Cerebellar cortex (tissue), 1 donor: ENCODE measurements at regions not wholly inside any gene's neighbourhood (a gene's known extent, or its start where the extent isn't known, plus 50 kb on each side); places are given as distances from the start of the nearest gene placed in this dataset.
A peak's percentile ranks its signal among the peaks of the same experiment; 100 is the strongest.
"Not testable (repeated sequence)": the region's sequence is repeated elsewhere in the genome, so short reads cannot be mapped to it uniquely, and the experiment has no call there.

ENCODE experiments used
- DNase-seq: peaks from one replicate; pipeline ENCODE4 v3.0.0-alpha.2; 2015; ENCODE audit warnings: low spot score

- no peak for DNase-seq
Measured at GRCh38 chr5:67878933-67879332, 336.6 kb upstream of the PIK3R1 start.

DNA sequence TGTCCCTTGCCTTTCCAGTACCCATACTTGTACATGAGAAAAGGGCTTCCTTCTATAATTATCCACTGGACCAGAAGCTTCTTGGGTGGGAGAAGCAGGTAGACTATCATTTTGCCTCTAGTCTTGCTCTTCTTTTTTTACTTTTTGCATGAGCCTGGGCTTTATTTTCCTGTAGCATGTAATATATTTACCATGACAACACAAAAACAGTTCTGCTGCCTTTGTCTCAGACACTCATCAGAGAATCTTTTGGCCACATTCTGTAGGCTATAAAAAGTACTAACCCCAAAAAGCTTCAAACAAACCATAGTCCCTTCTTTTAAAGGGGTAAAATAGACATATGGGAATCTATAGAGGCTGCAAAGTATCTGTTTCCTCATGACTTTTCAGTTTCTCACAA lies 339.2 kb upstream of the PIK3R1 start:
- DNase-seq: no peak

- DNase-seq: no peak
Measured at GRCh38 chr5:67875601-67876000, 340.0 kb upstream of the PIK3R1 start.

GRCh38 chr5:67873935-67874334 lies 341.6 kb upstream of the PIK3R1 start:
- no peak for DNase-seq

DNA sequence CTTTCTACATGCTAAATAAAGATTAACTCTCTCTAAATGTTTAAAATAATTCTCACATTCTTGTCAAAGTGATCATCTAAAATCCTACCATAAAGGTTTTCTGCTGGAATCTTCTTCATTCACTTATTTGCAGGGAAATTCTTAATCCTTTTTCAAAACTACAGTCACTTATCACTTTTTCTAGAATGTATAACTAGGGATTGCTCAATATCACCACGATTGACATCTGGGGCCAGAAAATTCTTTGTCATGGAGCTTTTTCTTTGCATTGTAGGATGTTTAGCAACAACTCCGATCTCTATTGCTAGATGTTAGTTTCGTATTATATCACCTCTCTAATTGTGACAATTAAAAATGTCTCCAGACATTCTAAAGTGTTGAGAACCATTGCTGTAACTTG lies 344.9 kb upstream of the PIK3R1 start:
- no peak for DNase-seq

GRCh38 chr5:67864335-67864734 lies 351.2 kb upstream of the PIK3R1 start:
- DNase-seq: not testable (repeated sequence)

DNA sequence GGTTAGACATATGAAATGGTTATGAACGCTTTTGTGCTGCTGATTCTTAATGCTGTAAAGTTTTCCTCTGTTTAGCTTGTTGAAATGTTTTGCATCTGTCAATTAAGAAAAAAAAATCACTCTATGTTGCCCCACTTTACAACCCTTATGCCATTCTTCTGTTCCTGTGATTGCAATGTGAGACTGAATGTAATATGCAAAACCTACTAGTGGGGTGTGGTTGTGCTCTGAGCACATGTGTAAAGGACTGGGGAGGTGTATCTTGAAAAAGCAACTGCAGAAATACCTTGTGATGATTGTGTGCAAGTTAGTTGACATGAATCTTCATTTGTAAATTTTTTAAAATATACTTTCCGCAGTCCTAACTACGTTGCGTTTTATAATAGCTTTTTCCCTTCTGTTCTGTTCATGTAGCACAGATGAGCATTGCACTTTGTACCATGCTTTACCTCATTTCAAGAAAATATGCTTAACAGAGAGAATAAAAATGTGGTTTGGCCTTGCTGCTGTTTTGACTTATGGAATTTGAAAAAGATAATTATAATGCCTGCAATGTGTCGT lies 357.0 kb upstream of the PIK3R1 start:
- DNase-seq: no peak

DNA sequence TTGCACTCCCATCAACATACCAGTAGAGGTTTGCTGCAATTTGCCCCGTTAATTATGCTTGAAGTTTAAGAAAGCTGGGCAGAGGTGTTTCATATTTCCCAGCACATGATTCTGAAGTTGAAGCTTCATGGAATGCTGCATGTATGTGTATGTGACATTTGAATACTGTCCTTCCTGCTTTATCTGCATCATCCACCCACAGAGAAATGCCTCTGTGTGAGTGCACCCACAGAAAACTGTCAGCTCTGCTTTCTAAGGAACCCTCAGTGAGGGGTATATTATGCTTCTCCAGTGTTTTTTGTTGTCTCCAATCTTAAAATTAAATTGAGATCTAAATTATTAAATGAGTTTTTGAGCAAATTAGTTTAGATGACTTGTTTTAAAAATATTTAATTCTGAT lies 358.1 kb upstream of the PIK3R1 start:
- DNase-seq: no peak

GRCh38 chr5:67855523-67855922 lies 360.0 kb upstream of the PIK3R1 start:
- DNase-seq: no peak

DNA sequence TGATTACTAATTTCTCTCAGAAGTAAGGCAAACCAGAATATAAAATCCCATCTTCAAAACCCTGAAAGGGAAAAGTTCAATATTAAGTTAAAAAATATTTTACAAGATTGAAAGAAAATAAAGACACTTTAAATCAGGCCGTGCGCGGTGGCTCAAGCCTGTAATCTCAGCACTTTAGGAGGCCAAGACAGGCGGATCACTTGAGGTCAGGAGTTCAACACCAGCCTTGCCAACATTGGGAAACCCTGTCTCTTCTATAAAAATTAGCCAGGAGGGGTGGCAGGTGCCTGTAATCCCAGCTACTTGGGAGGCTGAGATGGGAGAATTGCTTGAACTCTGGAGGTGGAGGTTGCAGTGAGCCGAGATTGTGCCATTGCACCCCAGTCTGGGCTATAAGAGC lies 364.6 kb upstream of the PIK3R1 start:
- not testable (repeated sequence) for DNase-seq

DNA sequence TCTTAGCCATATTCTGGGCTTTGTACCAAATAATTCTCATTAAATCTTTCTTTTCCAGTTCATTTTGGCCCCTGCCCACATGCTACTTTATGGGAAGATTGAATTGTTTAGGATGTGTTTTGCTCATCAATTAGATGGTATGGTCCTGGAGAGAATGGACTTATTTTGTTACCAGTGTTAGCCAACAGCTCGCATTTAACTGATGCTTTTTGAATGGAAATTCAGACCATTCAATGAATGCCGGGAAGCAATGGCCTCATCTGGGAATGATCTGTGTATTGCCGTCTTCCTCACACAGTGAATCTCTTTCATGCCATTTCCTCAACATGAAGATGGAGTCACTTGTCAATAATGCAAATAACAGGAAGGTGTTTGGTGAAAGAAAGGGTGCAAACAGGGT lies 370.6 kb upstream of the PIK3R1 start:
- DNase-seq: no peak

DNA sequence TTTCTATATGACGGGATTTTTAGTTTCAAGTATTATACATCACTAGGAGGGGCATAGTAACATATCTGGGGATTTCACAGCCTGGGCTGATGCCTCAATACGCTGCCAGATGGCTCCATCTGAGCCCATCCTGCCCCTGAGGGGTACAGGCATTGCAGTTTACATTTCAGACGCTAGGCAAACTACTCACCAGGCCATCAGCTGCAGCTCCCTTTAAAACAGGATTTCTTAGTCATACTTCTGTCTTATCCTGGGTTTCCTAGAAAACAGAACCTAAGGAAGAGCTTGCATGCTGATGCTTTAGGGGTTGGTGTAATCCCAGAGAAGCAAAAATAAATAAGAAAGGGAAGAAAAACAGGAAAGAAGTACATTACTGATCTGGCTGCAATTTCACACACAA lies 372.8 kb upstream of the PIK3R1 start:
- no peak for DNase-seq

GRCh38 chr5:67837225-67837624 lies 378.3 kb upstream of the PIK3R1 start:
- DNase-seq: not testable (repeated sequence)

GRCh38 chr5:67836496-67836895 lies 379.1 kb upstream of the PIK3R1 start:
- DNase-seq: not testable (repeated sequence)

DNA sequence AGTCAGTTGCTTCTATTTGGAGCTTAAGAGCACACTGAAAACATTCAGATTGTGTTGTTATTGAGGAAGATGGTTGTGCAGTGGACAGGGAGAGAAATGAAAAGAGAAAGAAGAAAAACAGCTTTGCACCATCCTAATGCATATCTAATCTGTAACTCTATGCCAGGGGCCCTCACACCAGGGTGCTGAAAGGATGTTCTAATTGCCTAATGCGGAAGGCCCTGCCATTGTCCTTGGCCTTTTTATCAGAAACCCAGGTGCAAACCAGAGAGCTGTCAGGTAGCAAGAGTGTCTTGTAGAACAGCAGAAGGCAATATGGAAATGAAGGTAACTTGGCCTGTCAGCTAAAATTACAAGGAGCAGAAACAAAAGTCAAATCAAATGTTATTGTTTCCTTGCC lies 384.5 kb upstream of the PIK3R1 start:
- DNase-seq: peak; percentile 8

GRCh38 chr5:67827541-67827940 lies 388.0 kb upstream of the PIK3R1 start:
- DNase-seq: no peak

DNA sequence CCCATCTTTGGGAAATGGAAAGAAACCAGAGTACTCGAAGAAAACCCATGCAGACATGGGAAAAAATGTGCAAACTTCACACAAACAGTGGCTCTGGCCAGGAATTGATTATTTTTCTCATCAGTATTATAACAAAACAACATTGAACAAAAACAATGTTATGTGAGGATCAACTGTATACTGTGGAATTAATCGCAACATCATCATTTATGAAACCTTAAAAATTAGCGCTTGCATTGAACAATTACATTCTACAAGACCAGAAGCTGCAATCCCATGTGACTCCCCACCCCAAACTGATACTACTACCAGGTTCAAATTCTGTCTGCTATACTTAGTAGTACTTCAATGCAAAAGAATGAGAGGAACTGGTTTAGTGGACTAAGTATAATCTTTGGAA lies 390.7 kb upstream of the PIK3R1 start:
- no peak for DNase-seq

- no peak for DNase-seq
Measured at GRCh38 chr5:67817652-67818051, 397.9 kb upstream of the PIK3R1 start.

GRCh38 chr5:67816456-67816855 lies 399.1 kb upstream of the PIK3R1 start:
- no peak for DNase-seq

DNA sequence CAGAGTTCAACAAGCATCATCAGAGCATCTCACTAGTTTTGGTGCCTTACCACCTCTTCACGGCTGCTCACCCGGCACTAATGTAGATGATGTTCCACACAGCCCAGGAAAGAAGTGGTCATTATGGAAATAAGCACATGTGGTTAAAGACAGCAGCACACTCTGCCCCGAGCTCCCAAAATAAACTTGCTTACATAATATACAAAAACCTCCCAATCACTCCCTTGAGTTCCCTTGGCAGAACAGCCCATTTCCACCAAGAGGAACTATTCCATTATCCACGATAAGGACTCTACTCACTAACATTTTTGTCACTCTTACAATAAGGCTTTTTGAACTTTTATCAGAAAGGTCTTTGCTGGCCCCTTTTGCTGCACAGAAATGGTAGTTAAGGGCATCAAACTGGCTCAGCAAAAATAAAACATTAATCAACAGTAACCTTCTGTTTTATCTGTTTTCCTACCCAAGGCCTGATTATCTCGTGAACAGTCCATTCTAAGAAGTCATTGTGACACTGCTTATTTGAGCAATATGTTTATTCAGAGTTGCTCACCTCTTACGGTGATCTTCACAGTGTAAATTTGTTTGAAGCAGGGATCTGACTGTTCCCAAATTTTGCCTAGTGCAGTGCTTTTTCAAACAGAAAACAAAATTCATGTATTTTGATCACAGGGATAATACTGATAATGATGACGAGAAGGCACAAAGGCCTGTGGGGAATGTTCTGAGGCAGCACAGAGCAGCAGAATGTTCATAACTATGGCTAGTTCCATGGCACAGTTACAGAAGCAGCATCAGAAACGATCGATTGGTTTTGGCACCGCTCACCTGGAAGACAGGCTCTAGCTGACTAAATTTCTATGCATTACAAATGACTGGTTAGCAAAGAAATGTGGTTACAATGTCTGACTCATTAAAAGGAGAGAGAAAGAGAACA lies 399.8 kb upstream of the PIK3R1 start:
- no peak for DNase-seq

GRCh38 chr5:67814569-67815311 lies 400.8 kb upstream of the PIK3R1 start:
- DNase-seq: no peak

- no peak for DNase-seq
Measured at GRCh38 chr5:67813877-67814539, 401.5 kb upstream of the PIK3R1 start.
